ENCODE measurements at regions not wholly inside any gene's neighbourhood (a gene's known extent, or its start where the extent isn't known, plus 50 kb on each side); places are given as distances from the start of the nearest gene placed in this dataset.

DNA sequence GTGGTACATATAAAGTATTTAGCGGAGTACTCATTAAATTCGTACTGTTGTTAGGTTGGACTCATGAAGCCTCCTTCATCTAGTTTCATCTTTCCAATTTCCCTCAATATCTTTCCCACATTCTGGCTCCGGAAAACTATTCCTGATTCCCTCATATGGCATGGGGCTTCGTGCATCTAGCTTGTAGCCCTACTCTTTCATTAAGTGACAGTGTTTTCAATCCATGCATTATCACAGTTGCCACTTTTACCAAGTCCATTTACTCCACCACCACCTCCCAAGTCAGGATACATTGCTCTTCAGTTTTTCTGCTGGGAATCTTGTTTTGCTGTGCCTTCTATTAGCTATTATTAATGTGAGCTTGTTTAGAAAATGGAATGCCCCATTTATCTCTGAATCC lies 1032.1 kb upstream of the RBFOX1 start:
- no peaks in the 10 kb centered on the region for H3K4me1 Mint-ChIP-seq
- no peak overlapping the region for H3K4me3 Mint-ChIP-seq
- H3K36me3 Mint-ChIP-seq (ENCODE audit: low read depth) = no peaks in the 10 kb centered on the region
- H3K9me3 Mint-ChIP-seq = peaks cover 7% of the 10 kb centered on the region
- H3K27me3 Mint-ChIP-seq (ENCODE audit: low read depth) = no peaks in the 10 kb centered on the region
- no peak overlapping the region for H3K27ac Mint-ChIP-seq
- TF ChIP-seq, protein P1, sequence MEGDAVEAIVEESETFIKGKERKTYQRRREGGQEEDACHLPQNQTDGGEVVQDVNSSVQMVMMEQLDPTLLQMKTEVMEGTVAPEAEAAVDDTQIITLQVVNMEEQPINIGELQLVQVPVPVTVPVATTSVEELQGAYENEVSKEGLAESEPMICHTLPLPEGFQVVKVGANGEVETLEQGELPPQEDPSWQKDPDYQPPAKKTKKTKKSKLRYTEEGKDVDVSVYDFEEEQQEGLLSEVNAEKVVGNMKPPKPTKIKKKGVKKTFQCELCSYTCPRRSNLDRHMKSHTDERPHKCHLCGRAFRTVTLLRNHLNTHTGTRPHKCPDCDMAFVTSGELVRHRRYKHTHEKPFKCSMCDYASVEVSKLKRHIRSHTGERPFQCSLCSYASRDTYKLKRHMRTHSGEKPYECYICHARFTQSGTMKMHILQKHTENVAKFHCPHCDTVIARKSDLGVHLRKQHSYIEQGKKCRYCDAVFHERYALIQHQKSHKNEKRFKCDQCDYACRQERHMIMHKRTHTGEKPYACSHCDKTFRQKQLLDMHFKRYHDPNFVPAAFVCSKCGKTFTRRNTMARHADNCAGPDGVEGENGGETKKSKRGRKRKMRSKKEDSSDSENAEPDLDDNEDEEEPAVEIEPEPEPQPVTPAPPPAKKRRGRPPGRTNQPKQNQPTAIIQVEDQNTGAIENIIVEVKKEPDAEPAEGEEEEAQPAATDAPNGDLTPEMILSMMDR (IDR thresholded peaks at IDR 0.05; ENCODE audit: unreplicated experiment in 3 of 3) = no peak

DNA sequence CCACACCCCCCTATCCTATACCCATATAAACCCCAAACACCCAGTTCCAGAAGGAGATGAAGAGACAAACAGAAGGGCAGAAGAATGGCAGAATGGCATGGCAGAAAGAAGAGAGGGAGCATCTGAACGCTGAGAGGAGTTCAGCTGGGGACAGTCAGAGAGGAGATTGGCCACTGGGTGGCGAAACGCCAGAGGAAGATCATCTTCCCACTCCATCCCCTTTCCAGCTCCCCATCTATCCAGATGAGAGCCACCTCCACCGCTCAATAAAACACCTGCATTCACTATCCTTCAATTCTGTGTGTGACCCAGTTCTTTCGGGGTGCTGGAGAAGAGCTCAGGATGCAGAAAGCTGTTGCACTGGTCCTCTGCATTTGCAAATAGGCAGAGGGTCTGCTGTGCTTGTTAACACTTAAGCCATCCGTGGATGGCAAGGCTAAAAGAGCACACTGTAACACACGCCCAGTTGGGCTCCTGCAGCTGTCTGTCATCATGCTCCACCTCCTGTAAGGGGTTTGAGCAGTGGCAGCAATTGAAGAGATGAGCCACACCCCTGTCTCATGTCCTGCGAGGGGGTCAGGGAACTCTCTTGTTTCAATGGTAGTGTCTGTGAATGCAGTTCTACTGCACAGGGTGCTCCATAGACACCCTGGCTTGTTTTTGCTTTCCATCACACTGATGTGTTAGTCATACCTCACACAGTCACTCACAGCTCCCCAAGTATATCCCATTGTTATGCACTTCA lies 1034.8 kb upstream of the RBFOX1 start:
- TF ChIP-seq, protein P1 (IDR thresholded peaks at IDR 0.05; ENCODE audit: unreplicated experiment in 3 of 3) = no peak
- no peaks in the 10 kb centered on the region for H3K27me3 Mint-ChIP-seq (ENCODE audit: low read depth)
- H3K4me1 Mint-ChIP-seq = no peaks in the 10 kb centered on the region
- H3K36me3 Mint-ChIP-seq (ENCODE audit: low read depth) = no peaks in the 10 kb centered on the region
- H3K4me3 Mint-ChIP-seq = no peak overlapping the region
- no peak overlapping the region for H3K27ac Mint-ChIP-seq
- H3K9me3 Mint-ChIP-seq = peaks cover 7% of the 10 kb centered on the region

DNA sequence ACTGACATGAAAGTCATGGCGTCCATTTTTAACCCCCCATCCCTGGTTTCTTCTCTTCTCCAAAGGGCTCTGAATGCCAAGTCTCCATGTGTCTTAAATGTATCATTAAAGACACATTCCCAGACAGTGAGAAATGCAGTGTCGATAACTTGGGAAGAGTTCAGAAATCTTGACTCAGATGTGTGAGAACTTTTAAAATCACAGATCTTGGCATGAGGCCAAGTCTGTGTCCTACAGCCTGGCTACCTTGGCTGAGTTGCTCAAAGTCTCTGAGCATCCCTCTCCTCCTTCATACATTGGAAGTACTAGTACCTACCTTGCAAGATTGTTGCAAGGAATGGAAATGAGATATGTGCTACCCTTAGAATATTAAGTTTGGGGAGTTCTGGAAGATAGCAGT lies 1046.5 kb upstream of the RBFOX1 start:
- Mint-ChIP-seq H3K4me3 (no peak overlapping the region), H3K27ac (no peak overlapping the region), H3K27me3 (ENCODE audit: low read depth) (peaks cover 3% of the 10 kb centered on the region), H3K9me3 (no peaks in the 10 kb centered on the region), H3K4me1 (no peaks in the 10 kb centered on the region), H3K36me3 (ENCODE audit: low read depth) (no peaks in the 10 kb centered on the region)
- TF ChIP-seq, protein P1 (IDR thresholded peaks at IDR 0.05; ENCODE audit: unreplicated experiment in 3 of 3) = no peak

DNA sequence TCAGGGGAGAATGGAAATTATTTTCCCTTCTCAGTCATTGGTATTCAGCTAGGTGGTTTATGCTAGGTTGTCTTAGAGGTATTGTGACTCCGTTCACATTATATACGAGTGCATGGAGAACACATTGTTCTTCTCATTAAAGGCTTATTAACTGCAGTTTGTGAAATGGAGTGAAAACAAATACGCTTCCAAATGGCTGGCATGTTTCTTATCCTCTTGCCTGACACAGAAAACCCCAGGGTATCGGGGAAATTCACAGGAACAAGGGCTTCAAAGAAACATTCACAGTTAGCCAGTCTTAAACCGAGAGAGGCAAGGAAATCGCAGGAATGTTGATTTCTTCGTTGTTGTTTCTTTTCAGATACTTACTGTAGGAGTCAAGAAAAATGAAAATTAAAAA lies 1047.9 kb upstream of the RBFOX1 start:
- TF ChIP-seq, protein P1 (IDR thresholded peaks at IDR 0.05; ENCODE audit: unreplicated experiment in 3 of 3) = no peak
- Mint-ChIP-seq H3K9me3 (no peaks in the 10 kb centered on the region), H3K36me3 (ENCODE audit: low read depth) (no peaks in the 10 kb centered on the region), H3K4me3 (no peak overlapping the region), H3K27ac (no peak overlapping the region), H3K4me1 (no peaks in the 10 kb centered on the region), H3K27me3 (ENCODE audit: low read depth) (peaks cover 3% of the 10 kb centered on the region)

DNA sequence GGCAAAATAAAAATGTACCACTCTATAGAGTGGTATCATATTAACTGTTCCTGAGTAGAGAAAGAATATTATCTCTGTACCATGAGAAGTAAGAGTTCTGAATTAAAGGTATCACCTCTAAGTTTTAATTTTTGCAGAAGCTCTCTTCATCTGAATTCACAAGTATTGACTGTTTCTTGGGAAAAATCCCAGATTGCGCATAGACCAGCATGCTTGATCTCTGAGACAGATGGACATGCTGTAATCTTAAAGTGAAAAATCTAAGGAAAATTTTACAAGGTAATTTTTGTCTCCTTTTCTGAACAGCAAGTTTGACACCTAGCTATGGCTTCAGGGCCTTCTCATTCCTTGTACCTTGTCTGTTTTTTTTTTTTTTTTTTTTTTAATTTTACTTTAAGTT lies 1050.7 kb upstream of the RBFOX1 start:
- Mint-ChIP-seq H3K4me1 (no peaks in the 10 kb centered on the region), H3K4me3 (no peak overlapping the region), H3K9me3 (no peaks in the 10 kb centered on the region), H3K27me3 (ENCODE audit: low read depth) (peaks cover 3% of the 10 kb centered on the region), H3K36me3 (ENCODE audit: low read depth) (no peaks in the 10 kb centered on the region), H3K27ac (no peak overlapping the region)
- TF ChIP-seq, protein P1 (IDR thresholded peaks at IDR 0.05; ENCODE audit: unreplicated experiment in 3 of 3) = no peak

GRCh38 chr16:6281274-6281673 lies 1051.4 kb upstream of the RBFOX1 start:
- H3K4me1 Mint-ChIP-seq = no peaks in the 10 kb centered on the region
- peaks cover 3% of the 10 kb centered on the region for H3K27me3 Mint-ChIP-seq (ENCODE audit: low read depth)
- no peaks in the 10 kb centered on the region for H3K36me3 Mint-ChIP-seq (ENCODE audit: low read depth)
- H3K9me3 Mint-ChIP-seq = no peaks in the 10 kb centered on the region
- TF ChIP-seq, protein P1 (IDR thresholded peaks at IDR 0.05; ENCODE audit: unreplicated experiment in 3 of 3) = no peak
- H3K4me3 Mint-ChIP-seq = no peak overlapping the region
- H3K27ac Mint-ChIP-seq = no peak overlapping the region

Measured in nephron (organoid).